Left lung (tissue), 4 donors: ENCODE measurements at regions not wholly inside any gene's neighbourhood (a gene's known extent, or its start where the extent isn't known, plus 50 kb on each side); places are given as distances from the start of the nearest gene placed in this dataset.

Experiments used
- ATAC-seq: fragments of 200-7000 bp; cut with Tn5 transposase; one replicate; pipeline ENCODE4 v1.9.1; 2020; ENCODE audit warnings: moderate library complexity
- DNase-seq, 4 donors: peaks; one replicate each; pipeline ENCODE4 v3.0.0-alpha.2; 2013 to 2020
- H3K27ac ChIP-seq, 2 donors: fragments of 200-600 bp; sonication (generic) in 1 of 2; one replicate each; pipeline versions ENCODE4 v1.5.0 to v1.8.0; 2020 to 2021
- H3K27me3 ChIP-seq, 2 donors: fragments of 200-600 bp; sonication (generic) in 1 of 2; one replicate each; pipeline versions ENCODE4 v1.5.0 to v1.8.0; 2020 to 2021
- H3K36me3 ChIP-seq, 2 donors: fragments of 200-600 bp; sonication (generic) in 1 of 2; one replicate each; pipeline versions ENCODE4 v1.5.0 to v1.8.0; 2020 to 2021
- H3K4me1 ChIP-seq, 2 donors: fragments of 200-600 bp; one replicate each; pipeline ENCODE4 v1.8.0; 2021
- H3K4me3 ChIP-seq, 2 donors: fragments of 200-600 bp; sonication (generic) in 1 of 2; one replicate each; pipeline versions ENCODE4 v1.5.0 to v1.8.0; 2020 to 2021; ENCODE audit warnings: mild to moderate bottlenecking in 1 of 2
- H3K9me3 ChIP-seq, 2 donors: fragments of 200-600 bp; sonication (generic) in 1 of 2; one replicate each; pipeline versions ENCODE4 v1.5.0 to v1.8.0; 2020 to 2021
- intact Hi-C, 2 donors: fragments of 100-400 bp; cut with DNase I; formaldehyde crosslinking; loops; one replicate each; pipeline versions ENCODE4 v1.11.2 to v1.14.2; 2022
- TF ChIP-seq, protein P1 (sequence below), 2 donors: fragments of 200-600 bp; sonication (generic) in 1 of 2; IDR thresholded peaks; one replicate each; pipeline versions ENCODE4 v1.5.0 to v1.8.0; 2021; ENCODE audit warnings: antibody characterized with exemption in 2 of 2
- donor health status: DM: no; HTN: yes; CAD: no.
- donor health status: DM: no; HTN: no; CAD: no.

DNA sequence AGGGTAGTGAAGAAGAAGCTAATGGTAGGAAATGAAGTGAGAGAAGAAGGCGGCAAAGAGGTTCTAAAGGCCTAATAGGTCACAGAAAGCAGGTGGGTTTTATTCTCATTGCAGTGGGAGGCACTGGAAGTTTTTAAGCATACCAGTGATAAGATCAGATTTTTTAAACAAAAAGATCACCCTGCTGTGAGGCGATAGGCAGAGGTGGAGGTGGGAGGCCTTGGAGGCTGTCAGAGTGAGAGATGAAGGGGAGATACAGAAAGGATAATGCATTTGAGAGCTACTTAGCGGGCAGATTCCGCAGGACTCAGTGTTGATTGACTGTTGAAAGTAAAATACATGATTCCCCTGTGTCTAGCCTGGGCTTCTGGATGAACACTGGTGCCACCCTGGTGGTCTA, 116.7 kb upstream of the FRY start:
- peaks cover 0 to 19% of the 10 kb centered on the region in 2 donors for H3K4me1 ChIP-seq
- TF ChIP-seq, protein P1, sequence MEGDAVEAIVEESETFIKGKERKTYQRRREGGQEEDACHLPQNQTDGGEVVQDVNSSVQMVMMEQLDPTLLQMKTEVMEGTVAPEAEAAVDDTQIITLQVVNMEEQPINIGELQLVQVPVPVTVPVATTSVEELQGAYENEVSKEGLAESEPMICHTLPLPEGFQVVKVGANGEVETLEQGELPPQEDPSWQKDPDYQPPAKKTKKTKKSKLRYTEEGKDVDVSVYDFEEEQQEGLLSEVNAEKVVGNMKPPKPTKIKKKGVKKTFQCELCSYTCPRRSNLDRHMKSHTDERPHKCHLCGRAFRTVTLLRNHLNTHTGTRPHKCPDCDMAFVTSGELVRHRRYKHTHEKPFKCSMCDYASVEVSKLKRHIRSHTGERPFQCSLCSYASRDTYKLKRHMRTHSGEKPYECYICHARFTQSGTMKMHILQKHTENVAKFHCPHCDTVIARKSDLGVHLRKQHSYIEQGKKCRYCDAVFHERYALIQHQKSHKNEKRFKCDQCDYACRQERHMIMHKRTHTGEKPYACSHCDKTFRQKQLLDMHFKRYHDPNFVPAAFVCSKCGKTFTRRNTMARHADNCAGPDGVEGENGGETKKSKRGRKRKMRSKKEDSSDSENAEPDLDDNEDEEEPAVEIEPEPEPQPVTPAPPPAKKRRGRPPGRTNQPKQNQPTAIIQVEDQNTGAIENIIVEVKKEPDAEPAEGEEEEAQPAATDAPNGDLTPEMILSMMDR (IDR thresholded peaks at IDR 0.05), result no peak
- no peaks in the 10 kb centered on the region for H3K27me3 ChIP-seq
- intact Hi-C loops, result no loop called here
- no peak overlapping the region for H3K27ac ChIP-seq
- DNase-seq (no peak), ATAC-seq (no peak)
- H3K4me3 ChIP-seq, result no peak overlapping the region
- no peaks in the 10 kb centered on the region for H3K36me3 ChIP-seq
- no peaks in the 10 kb centered on the region for H3K9me3 ChIP-seq

GRCh38 chr13:31918707-31919106, 112.9 kb upstream of the FRY start:
- TF ChIP-seq, protein P1 (IDR thresholded peaks at IDR 0.05), result no peak
- no peak overlapping the region for H3K4me3 ChIP-seq
- no peak for ATAC-seq
- intact Hi-C loops, result no loop called here
- no peaks in the 10 kb centered on the region for H3K9me3 ChIP-seq
- no peak overlapping the region for H3K27ac ChIP-seq
- no peak for DNase-seq
- H3K4me1 ChIP-seq, result peaks cover 0 to 11% of the 10 kb centered on the region in 2 donors
- no peaks in the 10 kb centered on the region for H3K27me3 ChIP-seq
- H3K36me3 ChIP-seq, result no peaks in the 10 kb centered on the region

GRCh38 chr13:31919241-31919640, 112.3 kb upstream of the FRY start:
- TF ChIP-seq, protein P1 (IDR thresholded peaks at IDR 0.05), result no peak
- Histone ChIP-seq H3K9me3 (no peaks in the 10 kb centered on the region), H3K4me1 (peaks cover 0 to 11% of the 10 kb centered on the region in 2 donors), H3K27me3 (no peaks in the 10 kb centered on the region), H3K36me3 (no peaks in the 10 kb centered on the region), H3K4me3 (no peak overlapping the region), H3K27ac (no peak overlapping the region)
- ATAC-seq, result no peak
- no peak for DNase-seq
- intact Hi-C loops, result no loop called here

DNA sequence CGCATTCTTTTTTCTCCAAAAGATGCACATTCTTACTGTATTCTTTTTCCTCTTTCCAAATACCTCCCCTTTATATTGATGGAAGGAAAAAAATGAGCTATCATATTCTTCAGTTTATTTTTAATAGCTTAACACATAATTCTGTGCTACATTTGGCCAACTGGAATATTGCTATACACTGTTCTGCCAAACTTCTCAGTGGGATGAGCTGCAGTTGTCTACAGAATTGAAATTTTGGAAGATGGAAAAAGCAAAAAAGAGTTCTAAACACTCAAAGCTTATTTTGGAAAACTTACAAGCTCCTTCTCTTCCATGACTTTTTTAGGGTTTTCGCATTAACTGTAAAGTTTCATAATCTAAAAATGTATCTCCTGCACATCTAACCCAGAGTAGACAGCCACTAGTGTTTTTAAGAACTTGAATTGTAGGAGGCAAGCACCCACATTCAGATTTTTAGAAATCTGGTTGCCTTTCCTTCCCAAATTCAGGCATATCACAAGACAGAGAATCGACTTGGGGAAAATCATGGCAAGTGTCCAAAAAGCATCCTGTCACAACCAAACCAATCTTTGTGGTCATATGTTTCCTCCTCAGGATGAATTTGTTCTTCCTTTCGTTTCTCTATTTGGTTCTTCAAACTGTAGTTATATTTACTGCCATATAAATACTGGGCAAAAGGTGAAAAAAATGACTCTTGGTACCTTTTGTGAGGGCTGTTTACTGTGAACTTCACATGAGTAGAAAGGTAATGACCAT, 111.4 kb upstream of the FRY start:
- ATAC-seq, result no peak

GRCh38 chr13:31920727-31921100, 110.9 kb upstream of the FRY start:
- Histone ChIP-seq H3K27me3 (no peaks in the 10 kb centered on the region), H3K4me1 (peaks cover 0 to 11% of the 10 kb centered on the region in 2 donors), H3K27ac (no peak overlapping the region), H3K9me3 (no peaks in the 10 kb centered on the region), H3K4me3 (no peak overlapping the region), H3K36me3 (no peaks in the 10 kb centered on the region)
- no peak for DNase-seq
- intact Hi-C loops, result no loop called here
- TF ChIP-seq, protein P1 (IDR thresholded peaks at IDR 0.05), result no peak
- ATAC-seq, result no peak

More for the DNA sequence above, 111.4 kb upstream of the FRY start:
- TF ChIP-seq, protein P1 (IDR thresholded peaks at IDR 0.05), result no peak
- Histone ChIP-seq H3K4me3 (no peak overlapping the region), H3K9me3 (no peaks in the 10 kb centered on the region), H3K27ac (no peak overlapping the region), H3K36me3 (no peaks in the 10 kb centered on the region), H3K4me1 (peaks cover 0 to 11% of the 10 kb centered on the region in 2 donors), H3K27me3 (no peaks in the 10 kb centered on the region)
- intact Hi-C loops, result no loop called here
- DNase-seq, result peak in 2 of 4 donors; percentile 33 to 35
